ENCODE measurements at regions not wholly inside any gene's neighbourhood (a gene's known extent, or its start where the extent isn't known, plus 50 kb on each side); places are given as distances from the start of the nearest gene placed in this dataset.

DNA sequence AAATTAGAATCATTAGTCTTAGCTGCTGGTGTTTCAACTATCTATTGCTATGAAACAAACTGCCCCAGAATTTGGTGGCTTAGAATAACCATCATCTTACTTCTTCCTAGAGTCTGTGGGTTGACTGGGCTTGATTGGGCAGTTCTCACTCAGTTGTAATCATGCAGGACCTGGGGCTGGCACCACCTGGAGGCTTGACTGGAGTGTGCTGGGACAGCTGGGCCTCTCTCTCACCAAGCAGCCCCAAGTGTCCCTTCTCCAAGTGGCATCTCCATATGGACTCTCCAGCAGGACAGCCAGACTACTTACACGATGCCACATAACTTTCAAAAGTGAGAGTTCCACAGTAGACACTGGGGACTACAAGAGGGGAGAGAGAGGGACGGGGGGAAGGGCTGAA, 140.3 kb upstream of the ATP1B1 start:
- TF ChIP-seq, protein P1, sequence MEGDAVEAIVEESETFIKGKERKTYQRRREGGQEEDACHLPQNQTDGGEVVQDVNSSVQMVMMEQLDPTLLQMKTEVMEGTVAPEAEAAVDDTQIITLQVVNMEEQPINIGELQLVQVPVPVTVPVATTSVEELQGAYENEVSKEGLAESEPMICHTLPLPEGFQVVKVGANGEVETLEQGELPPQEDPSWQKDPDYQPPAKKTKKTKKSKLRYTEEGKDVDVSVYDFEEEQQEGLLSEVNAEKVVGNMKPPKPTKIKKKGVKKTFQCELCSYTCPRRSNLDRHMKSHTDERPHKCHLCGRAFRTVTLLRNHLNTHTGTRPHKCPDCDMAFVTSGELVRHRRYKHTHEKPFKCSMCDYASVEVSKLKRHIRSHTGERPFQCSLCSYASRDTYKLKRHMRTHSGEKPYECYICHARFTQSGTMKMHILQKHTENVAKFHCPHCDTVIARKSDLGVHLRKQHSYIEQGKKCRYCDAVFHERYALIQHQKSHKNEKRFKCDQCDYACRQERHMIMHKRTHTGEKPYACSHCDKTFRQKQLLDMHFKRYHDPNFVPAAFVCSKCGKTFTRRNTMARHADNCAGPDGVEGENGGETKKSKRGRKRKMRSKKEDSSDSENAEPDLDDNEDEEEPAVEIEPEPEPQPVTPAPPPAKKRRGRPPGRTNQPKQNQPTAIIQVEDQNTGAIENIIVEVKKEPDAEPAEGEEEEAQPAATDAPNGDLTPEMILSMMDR (IDR thresholded peaks at IDR 0.05): no peak
- no peak for TF ChIP-seq POLR2AphosphoS5 (IDR thresholded peaks at IDR 0.05; ENCODE audit: insufficient read depth in 1 of 2, low read depth in 1 of 2)
- no peak for TF ChIP-seq POLR2A (IDR thresholded peaks at IDR 0.05)
